ENCODE measurements at regions not wholly inside any gene's neighbourhood (a gene's known extent, or its start where the extent isn't known, plus 50 kb on each side); places are given as distances from the start of the nearest gene placed in this dataset.
A peak's percentile ranks its signal among the peaks of the same experiment; 100 is the strongest.

GRCh38 chr4:125760956-125761355, 446.2 kb downstream of the FAT4 start:
- no peak for DNase-seq (ENCODE audit: low read depth)
- no peak for TF ChIP-seq CTCF (conservative IDR thresholded peaks at IDR 0.05; ENCODE audit: control insufficient read depth, insufficient read depth, low read depth, low read length)
- H3K4me3 ChIP-seq (ENCODE audit: control insufficient read depth, low read depth, low read length), result no peak overlapping the region

GRCh38 chr4:125762537-125762936, 447.8 kb downstream of the FAT4 start:
- DNase-seq (ENCODE audit: low read depth), result peak; percentile 4
- peak; percentile 39 for TF ChIP-seq CTCF (conservative IDR thresholded peaks at IDR 0.05; ENCODE audit: control insufficient read depth, insufficient read depth, low read depth, low read length)

GRCh38 chr4:125765941-125766340, 451.2 kb downstream of the FAT4 start:
- DNase-seq (ENCODE audit: low read depth), result peak; percentile 35
- H3K4me3 ChIP-seq (ENCODE audit: control insufficient read depth, low read depth, low read length), result no peak overlapping the region
- TF ChIP-seq CTCF (conservative IDR thresholded peaks at IDR 0.05; ENCODE audit: control insufficient read depth, insufficient read depth, low read depth, low read length), result no peak

More at GRCh38 chr4:125762537-125762936, 447.8 kb downstream of the FAT4 start:
- no peak overlapping the region for H3K4me3 ChIP-seq (ENCODE audit: control insufficient read depth, low read depth, low read length)

- no peak for DNase-seq (ENCODE audit: low read depth)
- H3K4me3 ChIP-seq (ENCODE audit: control insufficient read depth, low read depth, low read length), result no peak overlapping the region
- no peak for TF ChIP-seq CTCF (conservative IDR thresholded peaks at IDR 0.05; ENCODE audit: control insufficient read depth, insufficient read depth, low read depth, low read length)
Observed at GRCh38 chr4:125770814-125771398, 456.2 kb downstream of the FAT4 start.

GRCh38 chr4:125772680-125773079, 457.9 kb downstream of the FAT4 start:
- DNase-seq (ENCODE audit: low read depth), result no peak
- H3K4me3 ChIP-seq (ENCODE audit: control insufficient read depth, low read depth, low read length), result no peak overlapping the region
- no peak for TF ChIP-seq CTCF (conservative IDR thresholded peaks at IDR 0.05; ENCODE audit: control insufficient read depth, insufficient read depth, low read depth, low read length)

GRCh38 chr4:125773502-125773901, 458.7 kb downstream of the FAT4 start:
- TF ChIP-seq CTCF (conservative IDR thresholded peaks at IDR 0.05; ENCODE audit: control insufficient read depth, insufficient read depth, low read depth, low read length), result no peak
- no peak for DNase-seq (ENCODE audit: low read depth)

GRCh38 chr4:125773931-125774330, 459.2 kb downstream of the FAT4 start:
- H3K4me3 ChIP-seq (ENCODE audit: control insufficient read depth, low read depth, low read length), result no peak overlapping the region
- no peak for DNase-seq (ENCODE audit: low read depth)
- no peak for TF ChIP-seq CTCF (conservative IDR thresholded peaks at IDR 0.05; ENCODE audit: control insufficient read depth, insufficient read depth, low read depth, low read length)

More at GRCh38 chr4:125773502-125773901, 458.7 kb downstream of the FAT4 start:
- no peak overlapping the region for H3K4me3 ChIP-seq (ENCODE audit: control insufficient read depth, low read depth, low read length)
